GM18505 (cell line): ENCODE measurements at regions not wholly inside any gene's neighbourhood (a gene's known extent, or its start where the extent isn't known, plus 50 kb on each side); places are given as distances from the start of the nearest gene placed in this dataset.
"Not testable (repeated sequence)": the region's sequence is repeated elsewhere in the genome, so short reads cannot be mapped to it uniquely, and the experiment has no call there.

Experiments used
- ATAC-seq: cut with Tn5 transposase; IDR thresholded peaks from one replicate; pipeline ENCODE4 v1.9.1; 2021; ENCODE audit not compliant: unreplicated experiment
- POLR2A ChIP-seq: IDR thresholded peaks from 4 replicates; pipeline ENCODE4 v1.6.1; 2011; ENCODE audit warnings: borderline replicate concordance; ENCODE audit not compliant: insufficient read depth, insufficient read length; ENCODE audit errors: extremely low read depth

GRCh38 chr1:178652506-178653490, 72.2 kb upstream of the RALGPS2 start:
- no peak for ATAC-seq
- TF ChIP-seq POLR2A, result no peak

- no peak for TF ChIP-seq POLR2A
- ATAC-seq, result peak; percentile 69
Measured at GRCh38 chr1:178659789-178660208, 65.2 kb upstream of the RALGPS2 start.

- ATAC-seq, result no peak
- TF ChIP-seq POLR2A, result no peak
Measured at GRCh38 chr1:178660461-178660860, 64.6 kb upstream of the RALGPS2 start.

GRCh38 chr1:178664278-178664677, 60.8 kb upstream of the RALGPS2 start:
- no peak for TF ChIP-seq POLR2A
- peak; percentile 78 for ATAC-seq

- no peak for ATAC-seq
- TF ChIP-seq POLR2A, result no peak
Measured at GRCh38 chr1:178665579-178665978, 59.5 kb upstream of the RALGPS2 start.

GRCh38 chr1:178666891-178667290, 58.2 kb upstream of the RALGPS2 start:
- not testable (repeated sequence) for ATAC-seq

- no peak for ATAC-seq
- TF ChIP-seq POLR2A, result no peak
Measured at GRCh38 chr1:178672434-178672833, 52.6 kb upstream of the RALGPS2 start.

GRCh38 chr1:178674559-178674958, 50.5 kb upstream of the RALGPS2 start:
- ATAC-seq, result not testable (repeated sequence)
